ENCODE measurements at regions not wholly inside any gene's neighbourhood (a gene's known extent, or its start where the extent isn't known, plus 50 kb on each side); places are given as distances from the start of the nearest gene placed in this dataset.

DNA sequence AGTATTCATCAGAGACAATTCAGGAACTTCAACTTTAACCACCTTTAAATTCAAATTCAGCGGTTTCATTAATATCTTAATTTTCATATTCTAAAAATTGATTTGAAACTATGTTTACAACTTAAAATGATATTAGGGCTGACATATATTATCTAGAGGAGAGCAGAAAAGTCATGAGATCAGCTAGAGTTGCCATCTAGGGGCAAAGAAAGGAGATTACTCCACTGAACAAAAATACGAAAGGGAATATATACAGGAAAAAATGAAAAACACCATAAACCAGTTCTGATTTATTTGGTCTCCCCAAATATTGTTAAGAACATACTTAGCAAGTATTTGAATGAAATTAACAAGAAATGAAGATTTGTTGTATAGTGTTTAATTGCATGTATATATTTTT, 946.3 kb downstream of the DTWD2 start:
- DNase-seq (ENCODE audit: low spot score), result no peak
- no peaks in the 10 kb centered on the region for H3K27me3 ChIP-seq (replicated peaks; ENCODE audit: insufficient read depth)

DNA sequence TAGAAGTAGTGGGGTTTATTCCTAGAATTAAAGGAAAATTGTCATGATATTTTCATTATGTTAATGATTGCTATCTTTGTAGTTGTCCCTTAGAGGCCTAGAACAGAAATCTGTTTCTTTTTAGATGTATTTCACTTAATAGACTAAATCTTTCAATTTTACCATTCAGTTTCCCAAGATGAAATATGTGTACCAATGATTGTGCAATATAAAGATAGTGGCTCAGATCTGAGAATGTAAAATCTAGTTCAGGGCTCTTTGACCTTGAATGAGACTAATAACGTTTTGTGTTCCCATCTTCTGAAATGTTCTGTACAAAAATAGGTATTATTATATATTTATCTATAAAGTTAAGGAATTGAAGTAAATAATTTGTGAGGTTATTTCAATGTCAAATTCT, 947.9 kb downstream of the DTWD2 start:
- no peak for TF ChIP-seq CTCF (IDR thresholded peaks at IDR 0.05)
- H3K27me3 ChIP-seq (replicated peaks; ENCODE audit: insufficient read depth), result no peaks in the 10 kb centered on the region
- no peak overlapping the region for H3K4me3 ChIP-seq
- DNase-seq (ENCODE audit: low spot score), result no peak
- ATAC-seq (ENCODE audit: insufficient number of reproducible peaks, low FRiP score, low read depth), result no peak
- no peak overlapping the region for H3K27ac ChIP-seq
- no peaks in the 10 kb centered on the region for H3K9me3 ChIP-seq
- no peaks in the 10 kb centered on the region for H3K4me1 ChIP-seq (ENCODE audit: control insufficient read depth in 1 of 2, low read depth in 2 of 2)
- H3K36me3 ChIP-seq, result no peaks in the 10 kb centered on the region

More for the DNA sequence above, 946.3 kb downstream of the DTWD2 start:
- H3K4me3 ChIP-seq, result no peak overlapping the region
- TF ChIP-seq CTCF (IDR thresholded peaks at IDR 0.05), result no peak
- no peak overlapping the region for H3K27ac ChIP-seq
- no peaks in the 10 kb centered on the region for H3K4me1 ChIP-seq (ENCODE audit: control insufficient read depth in 1 of 2, low read depth in 2 of 2)
- no peaks in the 10 kb centered on the region for H3K36me3 ChIP-seq
- no peaks in the 10 kb centered on the region for H3K9me3 ChIP-seq
- ATAC-seq (ENCODE audit: insufficient number of reproducible peaks, low FRiP score, low read depth), result no peak

DNA sequence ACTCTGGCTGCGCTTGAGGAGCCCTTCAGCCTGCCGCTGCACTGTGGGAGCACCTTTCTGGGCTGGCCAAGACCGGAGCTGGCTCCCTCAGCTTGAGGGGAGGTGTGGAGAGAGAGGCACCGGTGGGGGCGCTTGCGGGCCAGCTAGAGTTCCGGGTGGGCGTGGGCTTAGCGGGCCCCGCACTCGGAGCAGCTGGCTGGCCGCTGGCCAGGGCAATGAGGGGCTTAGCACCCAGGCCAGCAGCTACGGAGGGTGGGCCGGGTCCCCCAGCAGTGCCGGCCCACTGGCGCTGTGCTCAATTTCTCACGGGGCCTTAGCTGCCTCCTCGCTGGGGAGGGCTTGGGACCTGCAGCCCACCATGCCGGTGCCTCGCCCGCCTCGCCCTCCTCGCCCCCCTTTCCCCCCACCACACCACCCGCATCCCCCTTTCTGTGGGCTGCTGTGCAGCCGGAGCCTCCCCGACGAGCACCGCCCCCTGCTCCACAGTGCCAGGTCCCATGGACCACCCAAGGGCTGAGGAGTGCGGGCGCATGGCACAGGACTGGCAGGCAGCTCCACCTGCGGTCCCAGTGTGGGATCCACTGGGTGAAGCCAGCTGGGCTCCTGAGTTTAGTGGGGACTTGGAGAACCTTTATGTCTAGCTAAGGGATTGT, 954.5 kb downstream of the DTWD2 start:
- no peaks in the 10 kb centered on the region for H3K9me3 ChIP-seq
- no peak for ATAC-seq (ENCODE audit: insufficient number of reproducible peaks, low FRiP score, low read depth)
- DNase-seq (ENCODE audit: low spot score), result no peak

GRCh38 chr5:118029807-118030206, 958.5 kb downstream of the DTWD2 start:
- H3K27me3 ChIP-seq (replicated peaks; ENCODE audit: insufficient read depth), result no peaks in the 10 kb centered on the region
- TF ChIP-seq CTCF (IDR thresholded peaks at IDR 0.05), result no peak
- no peaks in the 10 kb centered on the region for H3K9me3 ChIP-seq
- H3K36me3 ChIP-seq, result no peaks in the 10 kb centered on the region
- no peak for DNase-seq (ENCODE audit: low spot score)
- H3K4me1 ChIP-seq (ENCODE audit: control insufficient read depth in 1 of 2, low read depth in 2 of 2), result no peaks in the 10 kb centered on the region
- H3K27ac ChIP-seq, result no peak overlapping the region
- no peak for ATAC-seq (ENCODE audit: insufficient number of reproducible peaks, low FRiP score, low read depth)
- H3K4me3 ChIP-seq, result no peak overlapping the region

More for the DNA sequence above, 954.5 kb downstream of the DTWD2 start:
- H3K4me3 ChIP-seq, result no peak overlapping the region
- no peaks in the 10 kb centered on the region for H3K27me3 ChIP-seq (replicated peaks; ENCODE audit: insufficient read depth)
- no peak for TF ChIP-seq CTCF (IDR thresholded peaks at IDR 0.05)
- H3K4me1 ChIP-seq (ENCODE audit: control insufficient read depth in 1 of 2, low read depth in 2 of 2), result no peaks in the 10 kb centered on the region
- no peaks in the 10 kb centered on the region for H3K36me3 ChIP-seq
- H3K27ac ChIP-seq, result no peak overlapping the region

GRCh38 chr5:118022062-118022461, 966.3 kb downstream of the DTWD2 start:
- no peak overlapping the region for H3K4me3 ChIP-seq
- no peak for TF ChIP-seq CTCF (IDR thresholded peaks at IDR 0.05)
- DNase-seq (ENCODE audit: low spot score) (no peak), ATAC-seq (ENCODE audit: insufficient number of reproducible peaks, low FRiP score, low read depth) (no peak)
- H3K36me3 ChIP-seq, result no peaks in the 10 kb centered on the region
- no peaks in the 10 kb centered on the region for H3K4me1 ChIP-seq (ENCODE audit: control insufficient read depth in 1 of 2, low read depth in 2 of 2)
- no peaks in the 10 kb centered on the region for H3K27me3 ChIP-seq (replicated peaks; ENCODE audit: insufficient read depth)
- H3K27ac ChIP-seq, result no peak overlapping the region
- no peaks in the 10 kb centered on the region for H3K9me3 ChIP-seq

All from thoracic aorta (tissue), 2 donors.